PC-9 (cell line): ENCODE measurements at regions not wholly inside any gene's neighbourhood (a gene's known extent, or its start where the extent isn't known, plus 50 kb on each side); places are given as distances from the start of the nearest gene placed in this dataset.

Experiments used
- CTCF ChIP-seq: fragments of 200-600 bp; sonication (generic); conservative IDR thresholded peaks from 2 replicates; pipeline ENCODE4 v1.6.1; 2017; ENCODE audit warnings: mixed run types, antibody characterized with exemption, mild to moderate bottlenecking, moderate library complexity
- EZH2 ChIP-seq: fragments of 200-600 bp; sonication (generic); IDR thresholded peaks from 2 replicates; pipeline ENCODE4 v1.8.0; 2017; ENCODE audit warnings: antibody characterized with exemption, low read depth

DNA sequence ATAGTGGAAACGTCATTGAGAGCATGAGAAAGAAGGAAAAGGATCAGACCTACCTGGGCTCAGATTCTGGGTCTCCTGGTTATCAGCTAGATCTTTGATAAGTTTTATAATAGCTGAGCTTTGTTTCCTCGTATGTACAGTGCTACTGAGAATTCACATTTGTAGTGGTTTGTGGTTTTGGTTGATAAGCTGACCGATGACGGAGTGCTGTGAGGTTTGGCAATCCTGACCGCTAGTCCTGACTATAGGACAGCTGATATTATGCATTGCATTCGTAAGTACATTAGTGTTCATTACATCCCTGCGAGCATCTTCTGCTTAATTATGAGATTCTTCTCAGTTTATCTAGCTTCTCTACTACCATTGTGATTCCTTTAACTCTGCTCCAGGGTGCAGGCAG is 190.7 kb upstream of the SLC27A6 start:
- TF ChIP-seq CTCF (no peak), EZH2 (no peak)
